ENCODE measurements at regions not wholly inside any gene's neighbourhood (a gene's known extent, or its start where the extent isn't known, plus 50 kb on each side); places are given as distances from the start of the nearest gene placed in this dataset.

GRCh38 chr5:5584236-5584745 is 161.8 kb downstream of the ICE1 start:
- no peaks in the 10 kb centered on the region for H3K36me3 ChIP-seq
- DNase-seq = no peak
- no peaks in the 10 kb centered on the region for H3K27me3 ChIP-seq
- no peaks in the 10 kb centered on the region for H3K9me3 ChIP-seq
- no peaks in the 10 kb centered on the region for H3K4me1 ChIP-seq
- in situ Hi-C loops (cut with MboI; ENCODE audit: low pct_ligation_motif_present in 1 of 4, low pct_unique_long_range_greater_than_20kb in 1 of 4, low sequenced_read_pairs in 3 of 4) = no loop called here
- TF ChIP-seq CTCF (IDR thresholded peaks at IDR 0.05) (no peak), EP300 (IDR thresholded peaks at IDR 0.05; ENCODE audit: low read depth) (no peak)
- no peak overlapping the region for H3K27ac ChIP-seq
- intact Hi-C loops (cut with DNase I; ENCODE audit: low total_unique reads) = no loop called here
- H3K4me3 ChIP-seq = no peak overlapping the region
- 39 to 77% methylated on average over 3 of the region's 3 CpGs for WGBS, 2 donors (ENCODE audit: low coverage in 1 of 2)

GRCh38 chr5:5583832-5584231 is 161.4 kb downstream of the ICE1 start:
- Histone ChIP-seq H3K4me1 (no peaks in the 10 kb centered on the region), H3K27me3 (no peaks in the 10 kb centered on the region), H3K36me3 (no peaks in the 10 kb centered on the region), H3K9me3 (no peaks in the 10 kb centered on the region), H3K4me3 (no peak overlapping the region), H3K27ac (no peak overlapping the region)
- in situ Hi-C loops (cut with MboI; ENCODE audit: low pct_ligation_motif_present in 1 of 4, low pct_unique_long_range_greater_than_20kb in 1 of 4, low sequenced_read_pairs in 3 of 4) (no loop called here), intact Hi-C loops (cut with DNase I; ENCODE audit: low total_unique reads) (no loop called here)
- 78 to 85% methylated on average over 5 of the region's 5 CpGs for WGBS, 2 donors (ENCODE audit: low coverage in 1 of 2)
- TF ChIP-seq CTCF (IDR thresholded peaks at IDR 0.05) (no peak), POLR2AphosphoS5 (IDR thresholded peaks at IDR 0.05) (no peak), EP300 (IDR thresholded peaks at IDR 0.05; ENCODE audit: low read depth) (no peak), POLR2A (IDR thresholded peaks at IDR 0.05) (no peak)
- no peak for DNase-seq

- in situ Hi-C loops (cut with MboI; ENCODE audit: low pct_ligation_motif_present in 1 of 4, low pct_unique_long_range_greater_than_20kb in 1 of 4, low sequenced_read_pairs in 3 of 4) = no loop called here
- no peaks in the 10 kb centered on the region for H3K4me1 ChIP-seq
- H3K27me3 ChIP-seq = no peaks in the 10 kb centered on the region
- no peak overlapping the region for H3K27ac ChIP-seq
- no peaks in the 10 kb centered on the region for H3K36me3 ChIP-seq
- no peak overlapping the region for H3K4me3 ChIP-seq
- H3K9me3 ChIP-seq = no peaks in the 10 kb centered on the region
- TF ChIP-seq POLR2AphosphoS5 (IDR thresholded peaks at IDR 0.05) (no peak), EP300 (IDR thresholded peaks at IDR 0.05; ENCODE audit: low read depth) (no peak)
- 74 to 82% methylated on average over 5 of the region's 5 CpGs for WGBS, 2 donors (ENCODE audit: low coverage in 1 of 2)
- intact Hi-C loops (cut with DNase I; ENCODE audit: low total_unique reads) = no loop called here
- no peak for DNase-seq
Measured at GRCh38 chr5:5583023-5583765, 160.7 kb downstream of the ICE1 start.

GRCh38 chr5:5581080-5581479 is 158.6 kb downstream of the ICE1 start:
- no peaks in the 10 kb centered on the region for H3K36me3 ChIP-seq
- DNase-seq = no peak
- no peak overlapping the region for H3K27ac ChIP-seq
- intact Hi-C loops (cut with DNase I; ENCODE audit: low total_unique reads) (no loop called here), in situ Hi-C loops (cut with MboI; ENCODE audit: low pct_ligation_motif_present in 1 of 4, low pct_unique_long_range_greater_than_20kb in 1 of 4, low sequenced_read_pairs in 3 of 4) (no loop called here)
- no peaks in the 10 kb centered on the region for H3K27me3 ChIP-seq
- no peaks in the 10 kb centered on the region for H3K9me3 ChIP-seq
- 54 to 64% methylated on average over 3 of the region's 3 CpGs for WGBS, 2 donors (ENCODE audit: low coverage in 1 of 2)
- TF ChIP-seq CTCF (IDR thresholded peaks at IDR 0.05) (no peak), EP300 (IDR thresholded peaks at IDR 0.05; ENCODE audit: low read depth) (no peak), POLR2A (IDR thresholded peaks at IDR 0.05) (no peak), POLR2AphosphoS5 (IDR thresholded peaks at IDR 0.05) (no peak)
- no peak overlapping the region for H3K4me3 ChIP-seq
- H3K4me1 ChIP-seq = no peaks in the 10 kb centered on the region

- in situ Hi-C loops (cut with MboI; ENCODE audit: low pct_ligation_motif_present in 1 of 4, low pct_unique_long_range_greater_than_20kb in 1 of 4, low sequenced_read_pairs in 3 of 4) = no loop called here
- H3K4me3 ChIP-seq = no peak overlapping the region
- no peak for TF ChIP-seq POLR2A (IDR thresholded peaks at IDR 0.05)
- TF ChIP-seq POLR2AphosphoS5 (IDR thresholded peaks at IDR 0.05) = no peak
- TF ChIP-seq EP300 (IDR thresholded peaks at IDR 0.05; ENCODE audit: low read depth) = no peak
- no peak for TF ChIP-seq CTCF (IDR thresholded peaks at IDR 0.05)
- H3K27ac ChIP-seq = no peak overlapping the region
- H3K36me3 ChIP-seq = no peaks in the 10 kb centered on the region
- intact Hi-C loops (cut with DNase I; ENCODE audit: low total_unique reads) = no loop called here
- DNase-seq = no peak
- 50 to 85% methylated on average over 2 to 6 of the region's 6 CpGs for WGBS, 2 donors (ENCODE audit: low coverage in 1 of 2)
- no peaks in the 10 kb centered on the region for H3K9me3 ChIP-seq
- peaks cover 0 to 7% (median 3%) of the 10 kb centered on the region in 4 donors for H3K4me1 ChIP-seq
- no peaks in the 10 kb centered on the region for H3K27me3 ChIP-seq
Measured at GRCh38 chr5:5576744-5577143, 154.3 kb downstream of the ICE1 start.

All from transverse colon (tissue), 4 donors.